Sigmoid colon (tissue), 4 donors: ENCODE measurements at regions not wholly inside any gene's neighbourhood (a gene's known extent, or its start where the extent isn't known, plus 50 kb on each side); places are given as distances from the start of the nearest gene placed in this dataset.

Source experiments
- EP300 ChIP-seq, 4 donors: sonication (generic); formaldehyde crosslinking; IDR thresholded peaks; one replicate each; pipeline ENCODE4 v1.6.1; 2017; ENCODE audit warnings: antibody characterized with exemption in 4 of 4
- POLR2A ChIP-seq, 2 donors: fragments of 450-650 bp; IDR thresholded peaks; one replicate each; pipeline ENCODE4 v1.6.1; 2016; ENCODE audit warnings: antibody characterized with exemption in 2 of 2, mild to moderate bottlenecking in 2 of 2, moderate library complexity in 2 of 2
- POLR2AphosphoS5 ChIP-seq, 4 donors: sonication (generic); formaldehyde crosslinking; IDR thresholded peaks; one replicate each; pipeline ENCODE4 v1.6.1; 2017; ENCODE audit warnings: antibody characterized with exemption in 4 of 4
- TF ChIP-seq, protein P1 (sequence below), 4 experiments: fragments of 450-650 bp in 3 of 4; fragments of 200-600 bp in 1 of 4; IDR thresholded peaks; one replicate each; pipeline ENCODE4 v1.5.1; 2016 to 2019; ENCODE audit warnings: antibody characterized with exemption in 4 of 4, mild to moderate bottlenecking in 3 of 4, moderate library complexity in 2 of 4

GRCh38 chr16:87182759-87183158, 134.4 kb downstream of the C16orf95 start:
- TF ChIP-seq, protein P1, sequence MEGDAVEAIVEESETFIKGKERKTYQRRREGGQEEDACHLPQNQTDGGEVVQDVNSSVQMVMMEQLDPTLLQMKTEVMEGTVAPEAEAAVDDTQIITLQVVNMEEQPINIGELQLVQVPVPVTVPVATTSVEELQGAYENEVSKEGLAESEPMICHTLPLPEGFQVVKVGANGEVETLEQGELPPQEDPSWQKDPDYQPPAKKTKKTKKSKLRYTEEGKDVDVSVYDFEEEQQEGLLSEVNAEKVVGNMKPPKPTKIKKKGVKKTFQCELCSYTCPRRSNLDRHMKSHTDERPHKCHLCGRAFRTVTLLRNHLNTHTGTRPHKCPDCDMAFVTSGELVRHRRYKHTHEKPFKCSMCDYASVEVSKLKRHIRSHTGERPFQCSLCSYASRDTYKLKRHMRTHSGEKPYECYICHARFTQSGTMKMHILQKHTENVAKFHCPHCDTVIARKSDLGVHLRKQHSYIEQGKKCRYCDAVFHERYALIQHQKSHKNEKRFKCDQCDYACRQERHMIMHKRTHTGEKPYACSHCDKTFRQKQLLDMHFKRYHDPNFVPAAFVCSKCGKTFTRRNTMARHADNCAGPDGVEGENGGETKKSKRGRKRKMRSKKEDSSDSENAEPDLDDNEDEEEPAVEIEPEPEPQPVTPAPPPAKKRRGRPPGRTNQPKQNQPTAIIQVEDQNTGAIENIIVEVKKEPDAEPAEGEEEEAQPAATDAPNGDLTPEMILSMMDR (IDR thresholded peaks at IDR 0.05) = no peak
- TF ChIP-seq POLR2A (IDR thresholded peaks at IDR 0.05) (no peak), POLR2AphosphoS5 (IDR thresholded peaks at IDR 0.05) (no peak), EP300 (IDR thresholded peaks at IDR 0.05) (no peak)
